Smooth muscle cell (in vitro differentiated cells): ENCODE measurements at regions not wholly inside any gene's neighbourhood (a gene's known extent, or its start where the extent isn't known, plus 50 kb on each side); places are given as distances from the start of the nearest gene placed in this dataset.
"Not testable (repeated sequence)": the region's sequence is repeated elsewhere in the genome, so short reads cannot be mapped to it uniquely, and the experiment has no call there.

Source experiments
- DNase-seq: peaks from one replicate; lab custom pipeline; 2025; ENCODE audit not compliant: unreplicated experiment; lab: John Stamatoyannopoulos, UW
- H2AFZ ChIP-seq: fragments of 200-600 bp; sonication (generic); 2 replicates; pipeline ENCODE4 v1.6.0; 2016; ENCODE audit warnings: antibody characterized with exemption, low read depth, mild to moderate bottlenecking
- H3F3A ChIP-seq: fragments of 200-600 bp; sonication (generic); 2 replicates; pipeline ENCODE4 v1.6.0; 2017; ENCODE audit warnings: antibody characterized with exemption, low read depth
- H3K27ac ChIP-seq: fragments of 200-600 bp; sonication (generic); 2 replicates; pipeline ENCODE4 v1.5.1; 2016; ENCODE audit warnings: low read depth, mild to moderate bottlenecking
- H3K27me3 ChIP-seq: fragments of 200-600 bp; sonication (generic); 2 replicates; pipeline ENCODE4 v1.6.1; 2016; ENCODE audit warnings: low read depth, mild to moderate bottlenecking
- H3K36me3 ChIP-seq: fragments of 200-600 bp; sonication (generic); 2 replicates; pipeline ENCODE4 v1.5.1; 2016; ENCODE audit warnings: low read depth
- H3K4me1 ChIP-seq: fragments of 200-600 bp; sonication (generic); 2 replicates; pipeline ENCODE4 v1.5.1; 2016; ENCODE audit warnings: low read depth
- H3K4me2 ChIP-seq: fragments of 200-600 bp; sonication (generic); 2 replicates; pipeline ENCODE4 v1.6.0; 2016; ENCODE audit warnings: mild to moderate bottlenecking
- H3K4me3 ChIP-seq: fragments of 200-600 bp; sonication (generic); 2 replicates; pipeline ENCODE4 v1.5.1; 2016; ENCODE audit warnings: mild to moderate bottlenecking
- H3K79me2 ChIP-seq: fragments of 200-600 bp; sonication (generic); 2 replicates; pipeline ENCODE4 v1.6.0; 2016; ENCODE audit warnings: low read depth, mild to moderate bottlenecking
- H3K9ac ChIP-seq: fragments of 200-600 bp; sonication (generic); 2 replicates; pipeline ENCODE4 v1.6.0; 2016; ENCODE audit warnings: low read depth
- H3K9me3 ChIP-seq: fragments of 200-600 bp; sonication (generic); replicated peaks from 2 replicates; pipeline ENCODE4 v1.5.1; 2016; ENCODE audit warnings: low read depth
- H4K20me1 ChIP-seq: fragments of 200-600 bp; sonication (generic); 2 replicates; pipeline ENCODE4 v1.6.0; 2016; ENCODE audit warnings: low read depth
- WGBS: methylation state at CpG from one replicate; pipeline ENCODE4 v1.1.7; 2016; ENCODE audit warnings: low lambda C conversion rate; 5-methylcytosine and 5-hydroxymethylcytosine counted together
- TF ChIP-seq, protein P1 (sequence below): fragments of 200-600 bp; sonication (generic); IDR thresholded peaks from 2 replicates; pipeline ENCODE4 v1.5.1; 2017; ENCODE audit warnings: borderline replicate concordance, mild to moderate bottlenecking, antibody characterized with exemption; ENCODE audit not compliant: insufficient read depth, poor library complexity, severe bottlenecking

DNA sequence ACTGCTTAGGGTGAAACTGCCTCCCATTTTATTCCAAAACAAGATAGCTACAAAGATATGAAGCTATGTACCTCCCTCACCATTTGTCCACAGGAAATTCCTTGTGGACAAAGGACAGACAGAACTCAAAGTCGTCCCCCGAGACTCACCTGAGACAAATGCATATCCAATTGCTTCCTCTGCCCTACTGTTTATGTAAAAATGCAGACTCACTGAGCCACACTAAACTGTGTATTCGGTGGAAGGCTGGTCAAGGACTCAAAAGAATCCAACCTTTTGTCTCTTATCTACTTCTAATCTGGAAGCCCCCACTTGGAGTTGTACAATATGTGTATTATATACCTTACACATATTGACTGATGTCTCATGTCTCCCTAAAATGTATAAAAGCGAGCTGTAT, 288.0 kb upstream of the ERCC4 start:
- no peak overlapping the region for H3K27ac ChIP-seq
- WGBS = 58% methylated on average over 4 of the region's 4 CpGs
- H3K4me2 ChIP-seq = no peak overlapping the region
- H3K27me3 ChIP-seq = no peaks in the 10 kb centered on the region
- TF ChIP-seq, protein P1, sequence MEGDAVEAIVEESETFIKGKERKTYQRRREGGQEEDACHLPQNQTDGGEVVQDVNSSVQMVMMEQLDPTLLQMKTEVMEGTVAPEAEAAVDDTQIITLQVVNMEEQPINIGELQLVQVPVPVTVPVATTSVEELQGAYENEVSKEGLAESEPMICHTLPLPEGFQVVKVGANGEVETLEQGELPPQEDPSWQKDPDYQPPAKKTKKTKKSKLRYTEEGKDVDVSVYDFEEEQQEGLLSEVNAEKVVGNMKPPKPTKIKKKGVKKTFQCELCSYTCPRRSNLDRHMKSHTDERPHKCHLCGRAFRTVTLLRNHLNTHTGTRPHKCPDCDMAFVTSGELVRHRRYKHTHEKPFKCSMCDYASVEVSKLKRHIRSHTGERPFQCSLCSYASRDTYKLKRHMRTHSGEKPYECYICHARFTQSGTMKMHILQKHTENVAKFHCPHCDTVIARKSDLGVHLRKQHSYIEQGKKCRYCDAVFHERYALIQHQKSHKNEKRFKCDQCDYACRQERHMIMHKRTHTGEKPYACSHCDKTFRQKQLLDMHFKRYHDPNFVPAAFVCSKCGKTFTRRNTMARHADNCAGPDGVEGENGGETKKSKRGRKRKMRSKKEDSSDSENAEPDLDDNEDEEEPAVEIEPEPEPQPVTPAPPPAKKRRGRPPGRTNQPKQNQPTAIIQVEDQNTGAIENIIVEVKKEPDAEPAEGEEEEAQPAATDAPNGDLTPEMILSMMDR = no peak
- H3K9ac ChIP-seq = no peak overlapping the region
- no peaks in the 10 kb centered on the region for H4K20me1 ChIP-seq
- H3K9me3 ChIP-seq = no peaks in the 10 kb centered on the region
- DNase-seq = no peak
- no peak overlapping the region for H3K4me3 ChIP-seq
- H3K4me1 ChIP-seq = no peaks in the 10 kb centered on the region
- no peaks in the 10 kb centered on the region for H3K79me2 ChIP-seq
- H3K36me3 ChIP-seq = no peaks in the 10 kb centered on the region
- H2AFZ ChIP-seq = no peak overlapping the region
- no peaks in the 10 kb centered on the region for H3F3A ChIP-seq

DNA sequence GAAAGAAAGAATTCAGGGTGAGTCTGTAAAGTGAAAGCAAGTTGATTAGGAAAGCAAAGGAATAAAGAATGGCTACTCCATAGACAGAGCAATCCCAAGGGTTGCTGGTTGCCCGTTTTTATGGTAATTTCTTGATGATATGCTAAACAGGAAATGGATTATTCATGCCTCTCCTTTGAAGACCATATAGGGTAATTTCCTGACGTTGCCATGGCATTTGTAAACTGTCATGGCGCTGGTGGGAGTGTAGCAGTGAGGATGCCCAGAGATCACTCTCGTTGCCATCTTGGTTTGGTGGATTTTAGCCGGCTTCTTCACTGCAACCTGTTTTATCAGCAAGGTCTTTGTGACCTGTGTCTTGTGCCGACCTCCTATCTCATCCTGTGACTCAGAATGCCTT, 287.4 kb upstream of the ERCC4 start:
- H2AFZ ChIP-seq, H3K36me3 ChIP-seq, H3K27me3 ChIP-seq, H3F3A ChIP-seq, H3K27ac ChIP-seq, DNase-seq, H3K4me2 ChIP-seq, H3K4me1 ChIP-seq, H3K9ac ChIP-seq, H3K79me2 ChIP-seq, H3K4me3 ChIP-seq, H4K20me1 ChIP-seq, H3K9me3 ChIP-seq: not testable (repeated sequence)
- WGBS = 81% methylated on average over 6 of the region's 6 CpGs

DNA sequence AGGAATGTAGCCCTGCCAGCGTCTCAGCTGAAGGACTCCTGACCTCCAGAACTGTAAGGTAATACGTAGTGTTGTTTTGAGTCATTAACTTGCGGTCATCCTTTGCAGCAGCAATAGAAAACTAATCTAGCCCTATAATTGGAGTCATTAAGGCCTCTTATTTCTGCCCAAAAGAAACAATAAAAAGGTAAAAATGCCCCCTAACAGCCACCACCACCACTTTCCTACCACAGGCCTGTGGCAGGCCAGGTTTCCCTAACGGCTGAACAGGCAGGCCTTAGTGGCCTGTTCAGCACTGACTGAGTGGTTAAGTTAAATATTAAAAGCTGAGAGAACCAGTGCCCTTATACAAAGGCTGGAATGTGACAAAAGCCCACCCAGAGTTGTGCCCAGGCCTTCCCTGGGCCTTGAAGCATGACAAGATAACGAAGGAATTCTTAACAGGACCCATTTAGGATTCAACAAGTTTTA, 286.5 kb upstream of the ERCC4 start:
- H3K79me2 ChIP-seq = no peaks in the 10 kb centered on the region
- H4K20me1 ChIP-seq = no peaks in the 10 kb centered on the region
- H3F3A ChIP-seq = no peaks in the 10 kb centered on the region
- 63% methylated on average over 5 of the region's 5 CpGs for WGBS
- no peaks in the 10 kb centered on the region for H3K4me1 ChIP-seq
- no peak overlapping the region for H3K27ac ChIP-seq
- no peaks in the 10 kb centered on the region for H3K9me3 ChIP-seq
- no peak overlapping the region for H3K4me2 ChIP-seq
- no peaks in the 10 kb centered on the region for H3K36me3 ChIP-seq
- TF ChIP-seq, protein P1 = no peak
- no peak overlapping the region for H3K4me3 ChIP-seq
- no peak overlapping the region for H2AFZ ChIP-seq
- H3K9ac ChIP-seq = no peak overlapping the region
- DNase-seq = no peak
- H3K27me3 ChIP-seq = no peaks in the 10 kb centered on the region

DNA sequence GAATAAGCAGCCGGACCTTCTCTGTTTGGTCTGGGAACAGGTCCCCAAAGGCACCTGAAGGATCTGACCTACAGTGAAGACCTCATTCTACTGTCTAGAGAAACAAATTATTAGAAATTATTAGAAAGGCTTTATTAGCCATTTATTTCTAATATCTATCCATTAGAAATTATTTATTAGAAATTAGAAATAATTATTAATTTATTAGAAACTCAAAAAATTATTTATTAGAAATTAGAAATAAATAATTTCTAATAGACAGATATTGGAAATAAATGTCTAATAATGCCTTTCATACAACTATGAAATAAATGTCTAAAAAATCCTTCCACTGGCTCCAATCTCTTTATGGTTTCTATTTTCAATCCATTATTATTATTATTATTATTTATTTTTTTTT, 285.7 kb upstream of the ERCC4 start:
- WGBS = 95% methylated on average over 1 of the region's 1 CpG
- H3K4me2 ChIP-seq = no peak overlapping the region

More for the DNA sequence above, 285.7 kb upstream of the ERCC4 start:
- Histone ChIP-seq H3K79me2 (no peaks in the 10 kb centered on the region), H2AFZ (no peak overlapping the region), H3K4me1 (no peaks in the 10 kb centered on the region), H3K36me3 (no peaks in the 10 kb centered on the region), H4K20me1 (no peaks in the 10 kb centered on the region), H3K27ac (no peak overlapping the region), H3F3A (no peaks in the 10 kb centered on the region), H3K27me3 (no peaks in the 10 kb centered on the region), H3K9ac (no peak overlapping the region), H3K9me3 (no peaks in the 10 kb centered on the region), H3K4me3 (no peak overlapping the region)
- no peak for DNase-seq
- TF ChIP-seq, protein P1 = no peak
